Cardiac muscle cell (in vitro differentiated cells and primary cell): ENCODE measurements at regions not wholly inside any gene's neighbourhood (a gene's known extent, or its start where the extent isn't known, plus 50 kb on each side); places are given as distances from the start of the nearest gene placed in this dataset.
"Not testable (repeated sequence)": the region's sequence is repeated elsewhere in the genome, so short reads cannot be mapped to it uniquely, and the experiment has no call there.

Experiments
- DNase-seq, 2 donors: peaks; one replicate each; pipeline versions ENCODE4 v3.0.0 to v3.0.0-alpha.2; 2010 to 2017; ENCODE audit warnings: low read depth in 1 of 2, low spot score in 1 of 2
- H3K27ac ChIP-seq: fragments of 200-600 bp; sonication (generic); 2 replicates; pipeline ENCODE4 v1.5.1; 2016
- H3K27me3 ChIP-seq: fragments of 200-600 bp; sonication (generic); 2 replicates; pipeline ENCODE4 v1.6.0; 2016; ENCODE audit warnings: control low read depth
- H3K36me3 ChIP-seq: fragments of 200-600 bp; sonication (generic); 2 replicates; pipeline ENCODE4 v1.5.1; 2016; ENCODE audit warnings: control low read depth
- H3K4me1 ChIP-seq: fragments of 200-600 bp; sonication (generic); 2 replicates; pipeline ENCODE4 v1.8.1; 2017; ENCODE audit warnings: low read depth, mild to moderate bottlenecking, mixed run types
- H3K4me3 ChIP-seq: fragments of 200-600 bp; sonication (generic); 2 replicates; pipeline ENCODE4 v1.5.1; 2016; ENCODE audit warnings: mild to moderate bottlenecking
- H3K9me3 ChIP-seq: fragments of 200-600 bp; sonication (generic); 2 replicates; pipeline ENCODE4 v1.5.1; 2017; ENCODE audit warnings: low read depth, mild to moderate bottlenecking, control low read depth
- CTCF ChIP-seq: IDR thresholded peaks from 2 replicates; pipeline ENCODE4 v1.5.1; 2012; ENCODE audit warnings: low read depth, mild to moderate bottlenecking, low read length

DNA sequence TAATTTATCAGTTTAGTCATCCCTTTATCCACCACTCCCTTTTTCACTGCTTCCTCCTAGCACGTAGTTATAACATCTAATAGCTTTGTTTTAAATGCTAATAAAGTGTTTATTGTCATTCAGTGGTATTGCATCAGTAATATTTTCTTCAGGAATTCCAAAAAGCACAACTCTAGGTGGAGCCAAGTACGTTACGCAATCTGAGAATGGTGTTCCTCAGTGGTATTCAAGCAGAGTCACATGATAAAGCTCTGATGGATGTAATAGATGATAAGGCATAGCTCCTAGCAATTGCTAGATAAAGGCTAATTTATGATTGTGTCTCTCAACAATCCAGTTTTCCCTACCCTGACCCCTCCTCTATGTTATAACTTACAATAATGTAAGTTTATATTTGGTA lies 494.6 kb upstream of the ADGRL4 start:
- H3K9me3 ChIP-seq = no peaks in the 10 kb centered on the region
- no peaks in the 10 kb centered on the region for H3K4me1 ChIP-seq
- H3K36me3 ChIP-seq = no peaks in the 10 kb centered on the region
- H3K4me3 ChIP-seq = no peak overlapping the region
- TF ChIP-seq CTCF = no peak
- no peak overlapping the region for H3K27ac ChIP-seq
- no peaks in the 10 kb centered on the region for H3K27me3 ChIP-seq
- peak in 1 of 2 donors; percentile 66 for DNase-seq

DNA sequence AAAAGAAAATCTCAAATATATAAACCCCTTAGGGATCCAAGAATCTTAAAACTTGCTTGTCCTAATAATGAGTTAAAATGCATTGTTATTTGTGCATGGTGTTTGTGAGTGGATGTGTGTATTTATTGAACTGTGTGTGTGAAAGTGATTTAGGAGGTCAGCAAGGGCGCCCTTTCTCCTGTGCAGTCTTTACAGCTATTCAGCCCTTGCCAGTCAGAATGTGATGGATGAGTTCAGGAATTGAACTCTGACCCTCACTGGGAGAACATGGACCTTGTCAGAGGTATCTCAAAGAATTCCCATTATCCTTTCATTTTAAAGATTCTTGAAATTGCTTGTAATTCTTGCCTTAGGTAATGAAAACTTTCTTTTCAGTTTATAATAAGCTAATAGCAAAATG lies 493.0 kb upstream of the ADGRL4 start:
- Histone ChIP-seq H3K9me3 (no peaks in the 10 kb centered on the region), H3K27me3 (no peaks in the 10 kb centered on the region), H3K36me3 (no peaks in the 10 kb centered on the region), H3K4me1 (no peaks in the 10 kb centered on the region), H3K27ac (no peak overlapping the region), H3K4me3 (no peak overlapping the region)
- TF ChIP-seq CTCF = no peak
- DNase-seq = no peak

DNA sequence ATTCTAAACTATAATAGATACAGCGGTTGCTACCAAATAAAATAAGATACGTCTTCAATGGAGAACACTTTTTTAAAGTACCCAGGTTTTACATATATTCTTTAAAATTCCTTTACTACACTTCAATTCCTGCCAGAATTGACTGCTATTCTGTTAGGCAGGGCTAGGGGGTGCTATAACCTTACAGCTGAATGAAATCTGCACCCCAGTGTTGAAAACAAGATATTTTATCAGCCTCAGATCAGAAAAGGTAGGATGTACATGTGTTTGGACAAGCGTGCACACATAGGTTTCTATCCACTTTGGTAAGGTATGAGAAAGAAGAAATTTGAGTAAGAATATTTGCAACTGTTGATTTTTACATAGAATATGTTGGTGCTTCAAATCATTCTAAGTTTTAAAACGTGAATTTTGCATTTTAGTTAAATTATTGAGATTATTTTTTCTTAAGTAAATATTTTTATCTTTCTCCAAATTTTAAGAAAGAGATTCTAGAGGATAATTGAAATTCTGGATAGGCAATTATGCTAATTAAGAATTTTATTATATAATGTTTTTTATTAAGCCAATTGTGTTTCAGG lies 490.8 kb upstream of the ADGRL4 start:
- peak; percentile 96 for TF ChIP-seq CTCF
- peak; percentile 46 to 59 for DNase-seq
- Histone ChIP-seq H3K27me3 (no peaks in the 10 kb centered on the region), H3K36me3 (no peaks in the 10 kb centered on the region), H3K27ac (no peak overlapping the region), H3K4me1 (no peaks in the 10 kb centered on the region), H3K4me3 (no peak overlapping the region), H3K9me3 (no peaks in the 10 kb centered on the region)

GRCh38 chr1:79496129-79496528 lies 489.6 kb upstream of the ADGRL4 start:
- Histone ChIP-seq H3K36me3 (no peaks in the 10 kb centered on the region), H3K9me3 (no peaks in the 10 kb centered on the region), H3K27ac (no peak overlapping the region), H3K27me3 (no peaks in the 10 kb centered on the region), H3K4me1 (no peaks in the 10 kb centered on the region), H3K4me3 (no peak overlapping the region)
- DNase-seq = no peak
- no peak for TF ChIP-seq CTCF

DNA sequence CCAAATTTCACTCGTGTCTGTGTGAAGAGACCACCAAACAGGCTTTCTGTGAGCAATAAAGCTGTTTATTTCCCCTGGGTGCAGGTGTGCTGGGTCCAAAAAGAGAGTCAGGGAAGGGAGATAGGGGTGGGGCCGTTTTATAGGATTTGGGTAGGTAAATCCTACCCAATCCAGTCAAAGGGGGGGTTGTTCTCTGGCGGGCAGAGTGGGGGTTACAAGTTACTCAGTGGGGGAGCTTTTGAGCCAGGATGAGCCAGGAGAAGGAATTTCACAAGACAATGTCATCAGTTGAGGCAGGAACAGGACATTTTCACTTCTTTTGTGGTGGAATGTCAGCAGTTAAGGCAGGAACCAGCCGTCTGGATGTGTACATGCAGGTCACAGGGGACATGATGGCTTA lies 487.2 kb upstream of the ADGRL4 start:
- not testable (repeated sequence) for H3K4me1 ChIP-seq, DNase-seq, H3K36me3 ChIP-seq, H3K9me3 ChIP-seq, H3K27ac ChIP-seq, H3K4me3 ChIP-seq, H3K27me3 ChIP-seq

DNA sequence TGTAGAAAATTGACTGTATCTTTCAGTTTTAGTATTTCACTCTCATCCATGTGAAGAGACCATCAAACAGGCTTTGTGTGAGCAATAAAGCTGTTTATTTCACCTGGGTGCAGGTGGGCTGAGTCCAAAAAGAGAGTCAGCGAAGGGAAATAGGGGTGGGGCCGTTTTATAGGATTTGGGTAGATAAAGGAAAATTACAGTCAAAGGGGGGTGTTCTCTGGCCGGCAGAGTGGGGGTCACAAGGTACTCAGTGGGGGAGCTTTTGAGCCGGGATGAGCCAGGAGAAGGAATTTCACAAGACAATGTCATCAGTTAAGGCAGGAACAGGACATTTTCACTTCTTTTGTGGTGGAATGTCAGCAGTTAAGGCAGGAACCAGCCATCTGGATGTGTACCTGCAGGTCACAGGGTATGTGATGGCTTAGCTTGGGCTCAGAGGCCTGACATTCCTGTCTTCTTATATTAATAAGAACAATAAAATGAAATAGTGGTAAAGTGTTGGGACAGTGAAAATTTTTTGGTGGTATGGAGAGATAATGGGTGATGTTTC lies 482.1 kb upstream of the ADGRL4 start:
- not testable (repeated sequence) for H3K9me3 ChIP-seq, H3K27ac ChIP-seq, H3K4me1 ChIP-seq, H3K36me3 ChIP-seq, DNase-seq, H3K27me3 ChIP-seq, H3K4me3 ChIP-seq
